Kidney (tissue), 13 donors: ENCODE measurements at regions not wholly inside any gene's neighbourhood (a gene's known extent, or its start where the extent isn't known, plus 50 kb on each side); places are given as distances from the start of the nearest gene placed in this dataset.

Source experiments
- DNase-seq, 5 donors: peaks; one replicate each; pipeline ENCODE4 v3.0.0-alpha.2; 2013 to 2020
- FAIRE-seq: peaks from 2 replicates; lab custom pipeline; 2012; peaks lifted over from hg19 to GRCh38; lab: Jason Lieb, UNC
- H3K27ac ChIP-seq, 2 donors: one replicate each; pipeline ENCODE4 v1.7.0; 2013; ENCODE audit warnings: low read depth in 2 of 2, low read length in 2 of 2, inconsistent platforms in 1 of 2
- H3K27me3 ChIP-seq: one replicate; pipeline ENCODE4 v1.7.1; 2013; ENCODE audit warnings: low read length, inconsistent platforms; ENCODE audit not compliant: control insufficient read depth, insufficient read depth
- H3K36me3 ChIP-seq, 3 donors: one replicate each; pipeline versions ENCODE4 v1.7.0 to v1.7.1; 2013; ENCODE audit warnings: low read length in 3 of 3, control low read depth in 1 of 3, inconsistent platforms in 1 of 3; ENCODE audit not compliant: insufficient read depth in 3 of 3, control insufficient read depth in 2 of 3
- H3K4me1 ChIP-seq, 3 donors: one replicate each; pipeline versions ENCODE4 v1.7.0 to v1.7.1; 2013; ENCODE audit warnings: low read length in 3 of 3, inconsistent platforms in 1 of 3, low read depth in 1 of 3; ENCODE audit not compliant: control insufficient read depth in 2 of 3, insufficient read depth in 2 of 3
- H3K4me3 ChIP-seq, 3 donors: one replicate each; pipeline versions ENCODE4 v1.7.0 to v1.8.1; 2013; ENCODE audit warnings: low read length in 3 of 3, control low read depth in 1 of 3, inconsistent platforms in 1 of 3
- H3K9ac ChIP-seq, 3 donors: one replicate each; pipeline versions ENCODE4 v1.7.0 to v1.7.1; 2013; ENCODE audit warnings: low read length in 3 of 3, control low read depth in 1 of 3, inconsistent platforms in 1 of 3
- H3K9me3 ChIP-seq, 3 donors: one replicate each; pipeline versions ENCODE4 v1.7.0 to v1.7.1; 2013; ENCODE audit warnings: low read length in 3 of 3, control low read depth in 1 of 3, inconsistent platforms in 1 of 3; ENCODE audit not compliant: control insufficient read depth in 2 of 3, insufficient read depth in 1 of 3
- intact Hi-C: fragments of 100-400 bp; cut with DNase I; formaldehyde crosslinking; loops from one replicate; pipeline ENCODE4 v1.11.1; 2022
- TF ChIP-seq, protein P1 (sequence below): IDR thresholded peaks from 3 replicates; pipeline ENCODE4 v1.5.1; 2012; ENCODE audit warnings: mild to moderate bottlenecking, moderate library complexity, borderline replicate concordance; ENCODE audit not compliant: insufficient read depth; ENCODE audit errors: extremely low read depth
- donor health status: control.
- donor health status: control.
- donor health status: control.
- donor health status: control.
- donor health status: control.
- donor health status: DM: yes; HTN: yes; CAD: no.
- donor health status: Normal renal cell carcinoma (clear cell type).

DNA sequence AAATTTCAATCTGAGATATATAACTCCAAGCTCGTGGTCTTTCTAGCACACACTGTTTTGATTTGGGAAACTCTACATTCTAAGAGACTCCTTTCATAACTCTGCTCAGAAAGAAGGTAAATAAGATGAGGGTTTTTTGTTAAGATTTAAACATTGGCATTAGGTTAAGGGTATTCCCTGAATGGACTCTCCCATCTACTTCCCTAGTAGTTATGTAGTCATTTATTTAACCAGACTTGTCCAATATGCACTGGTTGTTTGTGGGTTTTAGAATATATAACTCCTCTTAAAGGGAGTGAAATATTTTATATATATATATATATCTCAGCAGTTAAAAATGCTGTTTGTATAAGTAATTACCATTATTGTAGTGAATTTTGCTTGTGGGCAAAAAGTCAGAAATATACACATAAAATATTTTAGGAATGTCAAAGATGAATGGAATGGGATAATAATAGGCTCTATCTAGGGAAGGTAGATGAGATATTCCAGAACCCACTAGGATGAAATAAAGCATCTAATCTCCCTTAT lies 61.5 kb upstream of the WDR75 start:
- Histone ChIP-seq H3K27ac (no peak overlapping the region), H3K27me3 (no peaks in the 10 kb centered on the region), H3K9me3 (no peaks in the 10 kb centered on the region), H3K4me3 (peak overlapping the region in 1 of 3 donors; percentile 9), H3K4me1 (no peaks in the 10 kb centered on the region), H3K9ac (no peak overlapping the region), H3K36me3 (no peaks in the 10 kb centered on the region)
- FAIRE-seq (no peak), DNase-seq (no peak)
- intact Hi-C loops = no loop called here
- TF ChIP-seq, protein P1, sequence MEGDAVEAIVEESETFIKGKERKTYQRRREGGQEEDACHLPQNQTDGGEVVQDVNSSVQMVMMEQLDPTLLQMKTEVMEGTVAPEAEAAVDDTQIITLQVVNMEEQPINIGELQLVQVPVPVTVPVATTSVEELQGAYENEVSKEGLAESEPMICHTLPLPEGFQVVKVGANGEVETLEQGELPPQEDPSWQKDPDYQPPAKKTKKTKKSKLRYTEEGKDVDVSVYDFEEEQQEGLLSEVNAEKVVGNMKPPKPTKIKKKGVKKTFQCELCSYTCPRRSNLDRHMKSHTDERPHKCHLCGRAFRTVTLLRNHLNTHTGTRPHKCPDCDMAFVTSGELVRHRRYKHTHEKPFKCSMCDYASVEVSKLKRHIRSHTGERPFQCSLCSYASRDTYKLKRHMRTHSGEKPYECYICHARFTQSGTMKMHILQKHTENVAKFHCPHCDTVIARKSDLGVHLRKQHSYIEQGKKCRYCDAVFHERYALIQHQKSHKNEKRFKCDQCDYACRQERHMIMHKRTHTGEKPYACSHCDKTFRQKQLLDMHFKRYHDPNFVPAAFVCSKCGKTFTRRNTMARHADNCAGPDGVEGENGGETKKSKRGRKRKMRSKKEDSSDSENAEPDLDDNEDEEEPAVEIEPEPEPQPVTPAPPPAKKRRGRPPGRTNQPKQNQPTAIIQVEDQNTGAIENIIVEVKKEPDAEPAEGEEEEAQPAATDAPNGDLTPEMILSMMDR = no peak

DNA sequence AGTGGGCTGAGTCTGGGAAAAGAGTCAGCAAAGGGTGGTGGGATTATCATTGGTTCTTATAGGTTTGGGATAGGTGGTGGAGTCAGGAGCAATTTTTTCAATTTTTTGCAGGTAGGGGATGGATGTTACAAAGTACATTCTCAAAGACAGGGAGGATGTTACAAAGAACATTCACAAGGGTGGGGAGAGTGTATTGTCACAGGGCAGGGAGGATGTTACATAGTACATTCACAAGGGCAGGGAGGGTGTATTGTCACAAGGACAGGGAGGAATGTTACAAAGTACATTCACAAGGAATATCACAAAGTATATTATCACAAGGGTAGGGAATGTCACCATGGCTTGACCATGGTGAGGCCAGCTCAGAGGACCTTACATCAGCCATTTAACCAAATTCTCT lies 58.6 kb upstream of the WDR75 start:
- TF ChIP-seq, protein P1 = no peak
- no peak for DNase-seq
- no peak overlapping the region for H3K4me3 ChIP-seq
- FAIRE-seq = no peak
- no peak overlapping the region for H3K9ac ChIP-seq
- no peaks in the 10 kb centered on the region for H3K27me3 ChIP-seq
- H3K27ac ChIP-seq = no peak overlapping the region
- intact Hi-C loops = no loop called here
- no peaks in the 10 kb centered on the region for H3K36me3 ChIP-seq
- no peaks in the 10 kb centered on the region for H3K4me1 ChIP-seq
- H3K9me3 ChIP-seq = no peaks in the 10 kb centered on the region

DNA sequence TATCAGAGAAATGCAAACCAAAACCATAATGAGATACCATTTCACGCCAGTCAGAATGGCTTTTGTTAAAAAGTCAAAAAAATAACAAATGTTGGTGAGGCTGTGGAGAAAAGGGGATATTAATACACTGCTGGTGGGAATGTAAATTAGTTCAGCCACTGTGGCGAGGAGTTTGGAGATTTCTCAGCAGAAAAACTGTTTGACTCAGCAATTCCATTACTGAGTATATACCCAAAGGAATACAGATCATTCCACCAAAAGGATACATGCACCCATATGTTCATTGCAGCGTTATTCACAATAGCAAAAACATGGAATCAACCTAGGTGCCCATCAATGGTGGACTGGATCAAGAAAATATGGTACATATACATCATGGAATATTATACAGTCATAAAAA lies 54.5 kb upstream of the WDR75 start:
- Histone ChIP-seq H3K27ac (no peak overlapping the region), H3K9ac (no peak overlapping the region), H3K27me3 (no peaks in the 10 kb centered on the region), H3K4me1 (no peaks in the 10 kb centered on the region), H3K9me3 (no peaks in the 10 kb centered on the region), H3K36me3 (no peaks in the 10 kb centered on the region), H3K4me3 (no peak overlapping the region)
- no peak for DNase-seq
- no peak for FAIRE-seq
- TF ChIP-seq, protein P1 = no peak
- intact Hi-C loops = no loop called here

DNA sequence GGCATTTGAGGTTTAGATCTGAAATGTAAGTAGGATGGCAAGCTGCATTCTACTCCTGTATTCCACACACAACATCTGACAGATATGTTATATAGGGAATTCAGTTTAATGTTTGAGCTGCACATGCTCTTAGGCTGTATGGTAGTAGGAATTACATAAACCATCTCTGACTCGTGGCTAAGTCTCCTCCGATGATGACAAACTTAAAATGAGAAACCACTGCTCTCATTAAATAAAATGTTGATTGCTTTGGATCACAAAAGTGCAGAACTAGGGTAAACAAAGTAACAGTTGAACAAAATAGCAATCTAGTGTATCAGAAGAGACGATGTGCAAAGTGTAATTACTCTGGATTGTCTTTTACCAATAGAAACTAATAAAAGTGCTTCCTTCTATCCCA lies 50.1 kb upstream of the WDR75 start:
- no peak overlapping the region for H3K9ac ChIP-seq
- TF ChIP-seq, protein P1 = no peak
- H3K27ac ChIP-seq = no peak overlapping the region
- DNase-seq = no peak
- H3K36me3 ChIP-seq = no peaks in the 10 kb centered on the region
- H3K4me3 ChIP-seq = no peak overlapping the region
- no peaks in the 10 kb centered on the region for H3K27me3 ChIP-seq
- H3K9me3 ChIP-seq = no peaks in the 10 kb centered on the region
- H3K4me1 ChIP-seq = no peaks in the 10 kb centered on the region
- intact Hi-C loops = no loop called here
- no peak for FAIRE-seq
